Panc1 (cell line): ENCODE measurements at regions not wholly inside any gene's neighbourhood (a gene's known extent, or its start where the extent isn't known, plus 50 kb on each side); places are given as distances from the start of the nearest gene placed in this dataset.
"Not testable (repeated sequence)": the region's sequence is repeated elsewhere in the genome, so short reads cannot be mapped to it uniquely, and the experiment has no call there.

Experiments
- POLR2AphosphoS5 ChIP-seq: IDR thresholded peaks from 2 replicates; pipeline ENCODE4 v1.6.1; 2012; ENCODE audit warnings: mild to moderate bottlenecking, low read depth, low read length, moderate library complexity
- TF ChIP-seq, protein P1 (sequence below): fragments of 450-650 bp; IDR thresholded peaks from 2 replicates; pipeline ENCODE4 v1.5.1; 2017; ENCODE audit warnings: mild to moderate bottlenecking

DNA sequence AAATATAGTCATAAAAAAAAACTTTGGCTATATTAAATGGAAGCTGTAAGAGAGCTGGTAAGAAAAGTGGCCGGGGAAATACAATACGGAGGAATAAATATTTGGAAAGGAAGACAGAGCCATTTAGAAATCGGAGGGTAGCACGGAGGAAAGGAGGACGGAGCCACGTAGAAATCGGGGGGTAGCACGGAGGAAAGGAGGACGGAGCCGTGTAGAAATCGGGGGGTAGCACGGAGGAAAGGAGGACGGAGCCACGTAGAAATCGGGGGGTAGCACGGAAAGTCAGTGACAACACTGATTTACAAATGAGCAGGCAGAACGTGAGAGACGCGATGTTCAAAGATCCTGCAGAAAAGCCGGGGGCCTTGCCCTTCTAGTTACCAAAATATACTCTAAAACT, 189.0 kb downstream of the BANP start:
- TF ChIP-seq, protein P1, sequence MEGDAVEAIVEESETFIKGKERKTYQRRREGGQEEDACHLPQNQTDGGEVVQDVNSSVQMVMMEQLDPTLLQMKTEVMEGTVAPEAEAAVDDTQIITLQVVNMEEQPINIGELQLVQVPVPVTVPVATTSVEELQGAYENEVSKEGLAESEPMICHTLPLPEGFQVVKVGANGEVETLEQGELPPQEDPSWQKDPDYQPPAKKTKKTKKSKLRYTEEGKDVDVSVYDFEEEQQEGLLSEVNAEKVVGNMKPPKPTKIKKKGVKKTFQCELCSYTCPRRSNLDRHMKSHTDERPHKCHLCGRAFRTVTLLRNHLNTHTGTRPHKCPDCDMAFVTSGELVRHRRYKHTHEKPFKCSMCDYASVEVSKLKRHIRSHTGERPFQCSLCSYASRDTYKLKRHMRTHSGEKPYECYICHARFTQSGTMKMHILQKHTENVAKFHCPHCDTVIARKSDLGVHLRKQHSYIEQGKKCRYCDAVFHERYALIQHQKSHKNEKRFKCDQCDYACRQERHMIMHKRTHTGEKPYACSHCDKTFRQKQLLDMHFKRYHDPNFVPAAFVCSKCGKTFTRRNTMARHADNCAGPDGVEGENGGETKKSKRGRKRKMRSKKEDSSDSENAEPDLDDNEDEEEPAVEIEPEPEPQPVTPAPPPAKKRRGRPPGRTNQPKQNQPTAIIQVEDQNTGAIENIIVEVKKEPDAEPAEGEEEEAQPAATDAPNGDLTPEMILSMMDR = not testable (repeated sequence)
- not testable (repeated sequence) for TF ChIP-seq POLR2AphosphoS5
